ENCODE measurements at regions not wholly inside any gene's neighbourhood (a gene's known extent, or its start where the extent isn't known, plus 50 kb on each side); places are given as distances from the start of the nearest gene placed in this dataset.

GRCh38 chr1:242613266-242613815 lies 88.8 kb upstream of the PLD5 start:
- Histone ChIP-seq H3K9ac (ENCODE audit: insufficient read depth, low read length) (no peak overlapping the region), H3K27ac (ENCODE audit: insufficient read depth, low read length) (no peak overlapping the region), H3K79me2 (ENCODE audit: control insufficient read depth, insufficient read depth, low read length) (no peaks in the 10 kb centered on the region), H3K27me3 (ENCODE audit: control insufficient read depth, insufficient read depth, low read length) (no peaks in the 10 kb centered on the region), H3K4me2 (ENCODE audit: extremely low read depth, insufficient read depth, low read length) (no peak overlapping the region), H4K20me1 (ENCODE audit: control insufficient read depth, extremely low read depth, insufficient read depth, low read length) (no peaks in the 10 kb centered on the region), H3K4me1 (ENCODE audit: control insufficient read depth, extremely low read depth, insufficient read depth, low read length) (no peaks in the 10 kb centered on the region), H3K9me3 (ENCODE audit: control insufficient read depth, insufficient read depth, low read depth, low read length) (no peaks in the 10 kb centered on the region), H2AFZ (ENCODE audit: low read length) (no peak overlapping the region), H3K4me3 (replicated peaks in 1 of 4; ENCODE audit: control extremely low read depth in 1 of 4, insufficient read depth in 1 of 4, low read depth in 3 of 4, low read length in 4 of 4) (no peak overlapping the region), H3K36me3 (ENCODE audit: control insufficient read depth, insufficient read depth, low read length) (no peaks in the 10 kb centered on the region)
- DNase-seq (ENCODE audit: low read depth in 2 of 2), result no peak
- no peak for TF ChIP-seq EZH2 (IDR thresholded peaks at IDR 0.05; ENCODE audit: low read length, missing control alignments)

GRCh38 chr1:242610209-242610608 lies 85.7 kb upstream of the PLD5 start:
- Histone ChIP-seq H4K20me1 (ENCODE audit: control insufficient read depth, extremely low read depth, insufficient read depth, low read length) (no peaks in the 10 kb centered on the region), H3K27ac (ENCODE audit: insufficient read depth, low read length) (no peak overlapping the region), H3K4me1 (ENCODE audit: control insufficient read depth, extremely low read depth, insufficient read depth, low read length) (no peaks in the 10 kb centered on the region), H3K4me3 (replicated peaks in 1 of 4; ENCODE audit: control extremely low read depth in 1 of 4, insufficient read depth in 1 of 4, low read depth in 3 of 4, low read length in 4 of 4) (no peak overlapping the region), H2AFZ (ENCODE audit: low read length) (no peak overlapping the region), H3K27me3 (ENCODE audit: control insufficient read depth, insufficient read depth, low read length) (no peaks in the 10 kb centered on the region), H3K36me3 (ENCODE audit: control insufficient read depth, insufficient read depth, low read length) (no peaks in the 10 kb centered on the region), H3K79me2 (ENCODE audit: control insufficient read depth, insufficient read depth, low read length) (no peaks in the 10 kb centered on the region), H3K9me3 (ENCODE audit: control insufficient read depth, insufficient read depth, low read depth, low read length) (no peaks in the 10 kb centered on the region), H3K4me2 (ENCODE audit: extremely low read depth, insufficient read depth, low read length) (no peak overlapping the region), H3K9ac (ENCODE audit: insufficient read depth, low read length) (no peak overlapping the region)
- no peak for TF ChIP-seq EZH2 (IDR thresholded peaks at IDR 0.05; ENCODE audit: low read length, missing control alignments)
- TF ChIP-seq CTCF (conservative IDR thresholded peaks at IDR 0.05 in 1 of 2, IDR thresholded peaks at IDR 0.05 in 1 of 2; ENCODE audit: low read depth in 1 of 2, low read length in 2 of 2), result no peak
- no peak for DNase-seq (ENCODE audit: low read depth in 2 of 2)

GRCh38 chr1:242605521-242605920 lies 81.0 kb upstream of the PLD5 start:
- Histone ChIP-seq H3K27me3 (ENCODE audit: control insufficient read depth, insufficient read depth, low read length) (no peaks in the 10 kb centered on the region), H3K9me3 (ENCODE audit: control insufficient read depth, insufficient read depth, low read depth, low read length) (no peaks in the 10 kb centered on the region)
- no peak for DNase-seq (ENCODE audit: low read depth in 2 of 2)

More at GRCh38 chr1:242605521-242605920, 81.0 kb upstream of the PLD5 start:
- Histone ChIP-seq H4K20me1 (ENCODE audit: control insufficient read depth, extremely low read depth, insufficient read depth, low read length) (no peaks in the 10 kb centered on the region), H3K79me2 (ENCODE audit: control insufficient read depth, insufficient read depth, low read length) (no peaks in the 10 kb centered on the region), H3K4me1 (ENCODE audit: control insufficient read depth, extremely low read depth, insufficient read depth, low read length) (no peaks in the 10 kb centered on the region), H3K27ac (ENCODE audit: insufficient read depth, low read length) (no peak overlapping the region), H3K9ac (ENCODE audit: insufficient read depth, low read length) (no peak overlapping the region), H3K4me3 (replicated peaks in 1 of 4; ENCODE audit: control extremely low read depth in 1 of 4, insufficient read depth in 1 of 4, low read depth in 3 of 4, low read length in 4 of 4) (no peak overlapping the region), H3K4me2 (ENCODE audit: extremely low read depth, insufficient read depth, low read length) (no peak overlapping the region), H3K36me3 (ENCODE audit: control insufficient read depth, insufficient read depth, low read length) (no peaks in the 10 kb centered on the region), H2AFZ (ENCODE audit: low read length) (no peak overlapping the region)
- no peak for TF ChIP-seq CTCF (conservative IDR thresholded peaks at IDR 0.05 in 1 of 2, IDR thresholded peaks at IDR 0.05 in 1 of 2; ENCODE audit: low read depth in 1 of 2, low read length in 2 of 2)
- TF ChIP-seq EZH2 (IDR thresholded peaks at IDR 0.05; ENCODE audit: low read length, missing control alignments), result no peak
